Testis (tissue), 2 donors: ENCODE measurements at regions not wholly inside any gene's neighbourhood (a gene's known extent, or its start where the extent isn't known, plus 50 kb on each side); places are given as distances from the start of the nearest gene placed in this dataset.

ENCODE experiments used
- POLR2A ChIP-seq: fragments of 450-650 bp; IDR thresholded peaks from one replicate; pipeline ENCODE4 v1.6.1; 2017; ENCODE audit warnings: antibody characterized with exemption, mild to moderate bottlenecking, moderate library complexity
- TF ChIP-seq, protein P1 (sequence below), 3 experiments: fragments of 450-650 bp in 2 of 3; fragments of 200-600 bp in 1 of 3; sonication (generic) in 1 of 3; IDR thresholded peaks; one replicate each; pipeline ENCODE4 v1.5.1; 2016 to 2019; ENCODE audit warnings: antibody characterized with exemption in 3 of 3, mild to moderate bottlenecking in 2 of 3, moderate library complexity in 1 of 3

DNA sequence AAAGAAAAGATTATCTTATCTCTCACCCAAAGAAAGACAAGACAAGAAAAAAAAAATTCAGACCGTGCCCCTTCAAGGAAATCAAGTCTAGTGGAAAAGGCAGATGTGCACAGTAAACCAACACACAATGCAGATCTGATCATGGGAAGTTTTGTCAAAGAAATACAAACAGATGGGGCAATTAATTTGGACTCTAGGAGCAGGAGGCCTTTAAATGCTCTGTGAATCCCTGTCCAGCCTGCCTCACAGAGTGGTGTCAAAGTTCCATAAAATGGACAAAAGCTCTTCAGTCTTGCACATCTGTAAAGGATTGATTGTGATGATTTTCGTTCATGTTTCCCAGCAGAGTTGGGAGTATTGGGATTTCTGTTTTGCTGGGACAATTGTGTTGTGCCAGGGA, 53.1 kb upstream of the TGM3 start:
- TF ChIP-seq POLR2A: no peak
- TF ChIP-seq, protein P1, sequence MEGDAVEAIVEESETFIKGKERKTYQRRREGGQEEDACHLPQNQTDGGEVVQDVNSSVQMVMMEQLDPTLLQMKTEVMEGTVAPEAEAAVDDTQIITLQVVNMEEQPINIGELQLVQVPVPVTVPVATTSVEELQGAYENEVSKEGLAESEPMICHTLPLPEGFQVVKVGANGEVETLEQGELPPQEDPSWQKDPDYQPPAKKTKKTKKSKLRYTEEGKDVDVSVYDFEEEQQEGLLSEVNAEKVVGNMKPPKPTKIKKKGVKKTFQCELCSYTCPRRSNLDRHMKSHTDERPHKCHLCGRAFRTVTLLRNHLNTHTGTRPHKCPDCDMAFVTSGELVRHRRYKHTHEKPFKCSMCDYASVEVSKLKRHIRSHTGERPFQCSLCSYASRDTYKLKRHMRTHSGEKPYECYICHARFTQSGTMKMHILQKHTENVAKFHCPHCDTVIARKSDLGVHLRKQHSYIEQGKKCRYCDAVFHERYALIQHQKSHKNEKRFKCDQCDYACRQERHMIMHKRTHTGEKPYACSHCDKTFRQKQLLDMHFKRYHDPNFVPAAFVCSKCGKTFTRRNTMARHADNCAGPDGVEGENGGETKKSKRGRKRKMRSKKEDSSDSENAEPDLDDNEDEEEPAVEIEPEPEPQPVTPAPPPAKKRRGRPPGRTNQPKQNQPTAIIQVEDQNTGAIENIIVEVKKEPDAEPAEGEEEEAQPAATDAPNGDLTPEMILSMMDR (IDR thresholded peaks at IDR 0.05): no peak
